ENCODE measurements at regions not wholly inside any gene's neighbourhood (a gene's known extent, or its start where the extent isn't known, plus 50 kb on each side); places are given as distances from the start of the nearest gene placed in this dataset.

- H3K4me3 ChIP-seq (ENCODE audit: low read depth, low read length, poor library complexity, severe bottlenecking), result no peak overlapping the region
- H3K27ac ChIP-seq (ENCODE audit: low read depth, low read length, poor library complexity, severe bottlenecking), result no peak overlapping the region
- no peaks in the 10 kb centered on the region for H4K20me1 ChIP-seq (ENCODE audit: insufficient read depth, low read length)
- no peak overlapping the region for H2AFZ ChIP-seq (ENCODE audit: low read length)
- no peaks in the 10 kb centered on the region for H3K4me1 ChIP-seq (ENCODE audit: insufficient read depth, low read length, poor library complexity, severe bottlenecking)
- H3K4me2 ChIP-seq (ENCODE audit: low read length), result no peak overlapping the region
- no peaks in the 10 kb centered on the region for H3K9me3 ChIP-seq (ENCODE audit: low read length)
- no peak for DNase-seq (ENCODE audit: low spot score)
- no peaks in the 10 kb centered on the region for H3K36me3 ChIP-seq (ENCODE audit: insufficient read depth, low read length)
- no peaks in the 10 kb centered on the region for H3K79me2 ChIP-seq (ENCODE audit: insufficient read depth, low read depth, low read length)
- BruUV-seq (replicated peaks), result no TSS peak
- POLR2A ChIA-PET, result no interaction called here
- no peak for TF ChIP-seq CTCF (conservative IDR thresholded peaks at IDR 0.05; ENCODE audit: low read length)
- no peak for TF ChIP-seq EZH2phosphoT487 (IDR thresholded peaks at IDR 0.05; ENCODE audit: borderline replicate concordance, low read depth, low read length)
- intact Hi-C loops (cut with micrococcal nuclease; ENCODE audit: unreplicated experiment), result no loop called here
- CTCF ChIA-PET (ENCODE audit: unreplicated experiment), result no interaction called here
- H3K9me2 ChIP-seq (ENCODE audit: insufficient read depth, low read length), result no peaks in the 10 kb centered on the region
Observed at GRCh38 chr9:26516773-26517343, 375.7 kb downstream of the CAAP1 start.

- POLR2A ChIA-PET, result interaction anchor here (0.6 kb wide), 1 partner anchor 602 kb away, joined by 3 read pairs; no protein-coding TSS in a partner anchor
- H3K9me3 ChIP-seq (ENCODE audit: low read length), result no peaks in the 10 kb centered on the region
- no peaks in the 10 kb centered on the region for H3K79me2 ChIP-seq (ENCODE audit: insufficient read depth, low read depth, low read length)
- no peak overlapping the region for H3K27ac ChIP-seq (ENCODE audit: low read depth, low read length, poor library complexity, severe bottlenecking)
- CTCF ChIA-PET (ENCODE audit: unreplicated experiment), result no interaction called here
- H3K4me2 ChIP-seq (ENCODE audit: low read length), result no peak overlapping the region
- no peaks in the 10 kb centered on the region for H3K4me1 ChIP-seq (ENCODE audit: insufficient read depth, low read length, poor library complexity, severe bottlenecking)
- H2AFZ ChIP-seq (ENCODE audit: low read length), result no peak overlapping the region
- H4K20me1 ChIP-seq (ENCODE audit: insufficient read depth, low read length), result no peaks in the 10 kb centered on the region
- intact Hi-C loops (cut with micrococcal nuclease; ENCODE audit: unreplicated experiment), result no loop called here
- DNase-seq (ENCODE audit: low spot score), result no peak
- no peak overlapping the region for H3K4me3 ChIP-seq (ENCODE audit: low read depth, low read length, poor library complexity, severe bottlenecking)
- no peaks in the 10 kb centered on the region for H3K36me3 ChIP-seq (ENCODE audit: insufficient read depth, low read length)
- H3K9me2 ChIP-seq (ENCODE audit: insufficient read depth, low read length), result no peaks in the 10 kb centered on the region
- TF ChIP-seq CTCF (conservative IDR thresholded peaks at IDR 0.05; ENCODE audit: low read length) (no peak), EZH2phosphoT487 (IDR thresholded peaks at IDR 0.05; ENCODE audit: borderline replicate concordance, low read depth, low read length) (no peak)
- BruUV-seq (replicated peaks), result no TSS peak
Observed at GRCh38 chr9:26513730-26514129, 378.9 kb downstream of the CAAP1 start.

GRCh38 chr9:26510137-26510536 lies 382.5 kb downstream of the CAAP1 start:
- Histone ChIP-seq H3K27ac (ENCODE audit: low read depth, low read length, poor library complexity, severe bottlenecking) (no peak overlapping the region), H3K9me2 (ENCODE audit: insufficient read depth, low read length) (no peaks in the 10 kb centered on the region), H2AFZ (ENCODE audit: low read length) (no peak overlapping the region), H3K4me1 (ENCODE audit: insufficient read depth, low read length, poor library complexity, severe bottlenecking) (no peaks in the 10 kb centered on the region), H3K36me3 (ENCODE audit: insufficient read depth, low read length) (no peaks in the 10 kb centered on the region), H3K79me2 (ENCODE audit: insufficient read depth, low read depth, low read length) (no peaks in the 10 kb centered on the region), H3K4me3 (ENCODE audit: low read depth, low read length, poor library complexity, severe bottlenecking) (no peak overlapping the region), H4K20me1 (ENCODE audit: insufficient read depth, low read length) (no peaks in the 10 kb centered on the region), H3K4me2 (ENCODE audit: low read length) (no peak overlapping the region), H3K9me3 (ENCODE audit: low read length) (no peaks in the 10 kb centered on the region)
- intact Hi-C loops (cut with micrococcal nuclease; ENCODE audit: unreplicated experiment), result no loop called here
- ChIA-PET CTCF (ENCODE audit: unreplicated experiment) (no interaction called here), POLR2A (no interaction called here)
- BruUV-seq (replicated peaks), result no TSS peak
- TF ChIP-seq CTCF (conservative IDR thresholded peaks at IDR 0.05; ENCODE audit: low read length), result no peak
- no peak for TF ChIP-seq EZH2phosphoT487 (IDR thresholded peaks at IDR 0.05; ENCODE audit: borderline replicate concordance, low read depth, low read length)
- no peak for DNase-seq (ENCODE audit: low spot score)

Data from OCI-LY7 (cell line).